GM19463 (cell line): ENCODE measurements at regions not wholly inside any gene's neighbourhood (a gene's known extent, or its start where the extent isn't known, plus 50 kb on each side); places are given as distances from the start of the nearest gene placed in this dataset.
"Not testable (repeated sequence)": the region's sequence is repeated elsewhere in the genome, so short reads cannot be mapped to it uniquely, and the experiment has no call there.

ENCODE experiments used
- ATAC-seq: cut with Tn5 transposase; IDR thresholded peaks from one replicate; pipeline ENCODE4 v1.9.1; 2021; ENCODE audit warnings: mild to moderate bottlenecking, moderate library complexity; ENCODE audit not compliant: unreplicated experiment

DNA sequence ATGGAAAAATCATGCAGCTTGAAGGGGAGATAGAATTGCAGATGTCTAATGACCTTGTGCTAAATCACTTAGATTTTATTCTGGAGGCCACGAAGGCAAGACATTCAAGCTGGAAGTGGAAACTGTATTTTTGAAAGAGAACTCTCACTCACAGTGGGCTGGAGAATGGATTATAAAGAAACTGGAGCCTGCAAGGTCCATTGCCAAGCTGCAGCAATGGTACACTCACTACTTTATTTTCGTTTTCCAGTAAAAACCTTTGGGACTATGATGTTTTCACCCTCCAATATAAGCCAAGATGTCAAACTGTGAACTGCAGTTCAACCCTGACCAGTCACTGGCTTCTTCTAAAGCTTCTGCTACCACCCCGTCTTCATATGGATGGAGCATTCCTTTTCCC, 62.0 kb downstream of the SKIDA1 start:
- no peak for ATAC-seq

DNA sequence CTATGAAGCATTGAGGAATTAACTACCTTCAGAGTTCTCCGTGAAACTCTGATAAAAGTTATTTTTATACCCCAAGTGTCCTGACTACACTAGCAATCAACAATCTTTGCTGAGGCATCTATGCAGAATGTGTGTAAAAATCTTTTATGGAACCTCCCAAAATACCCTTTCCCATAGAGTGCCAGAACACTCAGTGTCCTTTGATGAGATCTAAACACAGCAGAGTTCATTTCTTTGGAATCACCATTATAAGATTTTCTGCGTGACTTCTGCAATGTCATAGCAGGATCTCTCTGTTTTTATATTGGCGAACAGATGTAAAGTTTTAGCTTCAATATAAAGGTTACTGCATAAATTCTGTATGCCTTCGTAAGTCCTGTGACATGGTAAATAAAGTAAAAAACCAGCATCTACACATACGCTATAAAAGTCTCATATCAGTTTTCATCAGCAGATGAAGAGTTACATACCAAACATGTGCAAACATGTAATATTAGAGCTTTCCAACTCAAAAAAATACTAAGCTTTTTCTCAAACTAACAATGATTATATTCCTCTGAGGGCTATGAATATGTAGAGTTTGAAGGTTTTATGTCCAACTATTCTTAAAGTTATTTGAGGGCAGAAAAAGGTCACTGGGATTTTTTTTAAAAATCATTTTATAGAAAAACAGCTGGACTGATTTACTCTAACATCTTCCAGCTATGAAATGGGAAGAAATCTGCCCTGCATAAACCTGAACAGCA, 67.2 kb downstream of the SKIDA1 start:
- no peak for ATAC-seq

DNA sequence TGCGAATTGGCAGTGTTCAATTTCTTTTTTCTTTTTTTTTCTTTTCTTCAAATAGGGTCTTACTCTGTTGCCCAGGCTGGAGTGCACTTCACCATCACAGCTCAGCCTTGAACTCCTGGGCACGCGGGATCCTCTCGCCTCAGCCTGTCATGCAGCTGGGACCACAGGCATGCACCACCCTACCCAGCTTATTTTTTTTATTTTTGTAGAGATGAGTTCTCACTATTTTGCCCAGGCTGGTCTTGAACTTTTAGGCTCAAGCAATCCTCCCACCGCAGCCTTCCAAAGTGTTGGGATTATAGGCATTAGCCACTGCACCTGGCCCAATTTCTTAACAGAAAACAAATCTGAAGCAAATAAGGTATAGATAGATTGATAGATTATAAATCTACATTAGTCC, 69.3 kb downstream of the SKIDA1 start:
- ATAC-seq, result no peak

DNA sequence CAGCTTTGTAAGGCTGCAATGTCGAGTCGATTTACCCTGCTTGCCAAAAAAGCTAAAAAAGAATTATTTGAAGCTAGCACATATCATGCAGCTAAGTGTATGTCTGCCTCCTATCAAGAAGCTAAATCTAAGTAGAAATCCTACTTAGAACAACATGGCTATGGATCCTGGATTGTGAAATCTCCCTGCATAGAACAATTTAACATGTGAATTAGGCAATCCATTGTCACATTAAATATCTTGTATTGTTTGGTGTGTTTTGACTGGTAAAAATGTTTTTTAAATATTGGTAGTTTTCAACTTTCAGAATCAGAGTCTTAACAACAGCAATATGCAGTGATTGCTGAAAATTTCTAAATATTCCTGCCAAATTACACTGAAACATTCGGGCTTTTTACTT, 73.3 kb downstream of the SKIDA1 start:
- ATAC-seq, result no peak

DNA sequence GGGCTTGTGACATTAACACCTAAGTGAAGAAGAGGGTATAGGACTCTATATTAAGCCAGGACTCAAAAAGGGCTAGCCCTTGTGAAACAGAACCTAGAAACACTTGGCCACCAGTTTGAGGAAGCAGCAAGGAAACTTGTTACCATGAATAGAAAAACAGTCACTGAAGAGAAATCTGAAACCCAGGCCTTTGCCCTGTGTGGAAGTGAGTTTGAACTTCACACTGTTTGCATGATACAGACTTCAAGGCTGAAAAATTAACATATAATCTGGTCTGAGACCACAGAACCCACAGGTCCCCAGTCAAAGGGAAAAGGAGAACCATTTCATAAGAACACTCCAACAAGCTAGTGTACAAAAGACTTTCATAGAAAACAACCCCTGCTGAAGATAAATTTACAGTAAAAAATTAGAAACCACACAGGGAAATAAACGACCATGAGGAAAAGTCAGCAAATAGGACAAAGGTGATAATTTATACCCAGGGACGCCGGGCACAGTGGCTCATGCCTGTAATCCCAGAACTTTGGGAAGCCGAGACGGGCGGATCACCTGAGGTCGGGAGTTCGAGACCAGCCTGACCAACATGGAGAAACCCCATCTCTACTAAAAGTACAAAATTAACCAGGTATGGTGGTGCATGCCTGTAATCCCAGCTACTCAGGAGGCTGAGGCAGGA, 76.1 kb downstream of the SKIDA1 start:
- ATAC-seq, result peak; percentile 68

DNA sequence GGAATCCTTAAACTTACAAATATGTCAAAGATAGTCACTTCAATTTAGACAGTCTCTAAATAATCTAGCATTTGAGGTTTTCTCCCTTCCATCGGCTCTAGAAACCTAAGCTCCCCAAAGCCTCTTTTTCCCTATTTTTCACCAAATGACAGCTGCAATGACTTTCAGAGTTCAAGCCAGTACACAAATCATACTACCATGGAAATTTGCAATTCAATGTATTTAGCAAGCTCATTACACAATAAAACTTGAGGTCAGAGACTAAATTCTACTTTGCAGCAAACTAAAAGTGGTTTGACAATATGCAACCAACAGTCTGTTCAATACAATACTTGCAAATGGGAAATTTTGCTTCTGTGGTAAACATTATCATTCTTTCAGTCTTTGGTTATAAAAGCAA, 80.3 kb downstream of the SKIDA1 start:
- ATAC-seq, result no peak

DNA sequence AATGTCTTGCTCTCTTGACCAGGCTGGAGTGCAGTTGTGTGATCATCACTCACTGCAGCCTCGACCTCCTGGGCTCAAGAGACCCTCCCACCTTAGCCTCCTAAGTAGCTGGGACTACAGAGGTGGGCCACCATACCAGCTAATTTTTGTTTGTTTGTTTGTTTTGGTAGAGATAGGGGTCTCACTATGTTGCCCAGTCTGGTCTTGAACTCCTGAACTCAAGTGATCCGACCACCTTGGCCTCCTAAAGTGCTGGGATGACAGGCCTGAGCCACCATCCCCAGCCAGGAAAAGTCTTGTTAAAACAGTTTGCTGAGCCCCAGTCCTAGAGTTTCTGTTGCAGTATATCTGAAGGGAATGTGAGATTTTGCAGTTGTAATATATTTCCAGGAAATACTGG, 83.9 kb downstream of the SKIDA1 start:
- no peak for ATAC-seq

DNA sequence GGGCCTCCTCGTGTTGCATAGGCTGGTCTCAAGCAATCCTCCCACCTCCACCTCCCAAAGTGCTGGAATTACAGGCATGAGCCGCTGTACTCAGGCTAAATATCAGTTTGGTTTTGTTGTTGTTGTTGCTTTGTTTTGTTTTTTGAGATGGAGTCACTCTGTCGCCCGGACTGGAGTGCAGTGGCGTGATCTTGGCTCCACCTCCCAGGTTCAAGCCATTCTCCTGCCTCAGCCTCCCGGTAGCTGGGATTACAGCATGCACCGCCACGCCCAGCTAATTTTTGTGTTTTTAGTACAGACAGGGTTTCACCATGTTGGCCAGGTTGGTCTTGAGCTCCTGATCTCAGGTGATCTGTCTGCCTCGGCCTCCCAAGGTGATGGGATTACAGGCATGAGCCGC, 86.6 kb downstream of the SKIDA1 start:
- not testable (repeated sequence) for ATAC-seq

DNA sequence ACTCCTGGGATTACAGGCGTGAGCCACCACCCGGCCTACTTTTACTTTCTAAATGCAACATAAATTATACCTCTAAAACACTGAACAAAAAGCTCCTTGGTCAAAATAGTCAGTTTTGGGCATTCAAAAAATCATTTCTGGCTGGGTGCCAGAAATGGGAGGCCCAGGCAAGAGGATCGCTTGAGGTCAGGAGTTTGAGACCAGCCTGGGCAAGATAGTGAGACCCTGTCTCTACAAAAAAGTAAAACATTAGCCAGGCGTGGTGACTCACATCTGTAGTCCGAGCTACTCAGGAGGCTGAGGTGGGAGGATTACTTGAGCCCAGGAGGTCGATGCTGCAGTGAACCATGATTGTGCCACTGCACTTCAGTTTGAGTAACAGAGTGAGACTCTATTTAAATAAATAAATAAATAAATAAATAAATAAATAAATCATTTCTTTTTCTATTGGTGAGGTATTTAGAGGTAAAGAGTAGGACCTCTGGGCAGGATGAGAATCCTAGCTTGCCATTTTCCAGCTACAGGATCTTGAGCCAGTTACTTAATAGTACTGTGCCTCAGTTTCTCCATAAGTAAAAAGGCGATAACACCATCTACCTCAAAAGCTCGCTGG, 87.6 kb downstream of the SKIDA1 start:
- ATAC-seq, result no peak

DNA sequence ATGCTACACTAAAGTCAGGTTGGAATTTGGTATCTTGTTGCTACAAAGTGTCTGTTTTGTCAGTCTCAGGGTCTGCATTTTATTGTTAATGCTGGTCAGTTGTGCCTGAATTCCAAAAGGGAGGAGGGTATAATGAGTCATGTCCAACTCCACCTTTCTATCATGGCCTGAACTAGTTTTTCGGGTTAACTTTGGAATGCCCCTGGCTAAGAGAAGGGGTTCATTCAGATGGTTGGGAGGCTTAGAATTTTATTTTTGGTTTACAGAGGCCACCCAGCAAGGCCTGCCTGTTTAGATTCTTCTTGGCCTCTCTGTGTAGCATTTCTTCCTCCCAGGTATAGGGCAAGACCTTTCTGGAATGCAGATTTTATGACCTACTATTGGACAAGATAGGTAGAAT, 93.2 kb downstream of the SKIDA1 start:
- no peak for ATAC-seq

DNA sequence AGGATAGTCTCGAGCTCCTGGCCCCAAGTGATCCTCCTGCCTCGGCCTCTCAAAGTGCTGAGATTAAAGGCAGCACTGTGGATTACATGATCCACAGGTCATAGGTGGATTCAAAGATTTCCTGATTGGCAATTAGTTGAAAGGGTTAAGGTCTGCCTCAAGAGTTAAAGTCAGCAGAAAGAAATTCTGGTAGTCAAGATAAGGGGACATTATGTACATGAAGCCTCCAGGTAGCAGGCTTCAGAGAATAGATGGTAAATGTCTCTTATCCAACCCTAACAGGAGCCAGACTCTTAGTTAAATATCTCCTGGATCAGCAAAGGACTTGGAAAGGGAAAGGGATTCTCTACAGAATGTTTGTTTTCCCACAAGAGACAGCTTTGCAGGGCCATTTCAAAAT, 93.7 kb downstream of the SKIDA1 start:
- no peak for ATAC-seq

DNA sequence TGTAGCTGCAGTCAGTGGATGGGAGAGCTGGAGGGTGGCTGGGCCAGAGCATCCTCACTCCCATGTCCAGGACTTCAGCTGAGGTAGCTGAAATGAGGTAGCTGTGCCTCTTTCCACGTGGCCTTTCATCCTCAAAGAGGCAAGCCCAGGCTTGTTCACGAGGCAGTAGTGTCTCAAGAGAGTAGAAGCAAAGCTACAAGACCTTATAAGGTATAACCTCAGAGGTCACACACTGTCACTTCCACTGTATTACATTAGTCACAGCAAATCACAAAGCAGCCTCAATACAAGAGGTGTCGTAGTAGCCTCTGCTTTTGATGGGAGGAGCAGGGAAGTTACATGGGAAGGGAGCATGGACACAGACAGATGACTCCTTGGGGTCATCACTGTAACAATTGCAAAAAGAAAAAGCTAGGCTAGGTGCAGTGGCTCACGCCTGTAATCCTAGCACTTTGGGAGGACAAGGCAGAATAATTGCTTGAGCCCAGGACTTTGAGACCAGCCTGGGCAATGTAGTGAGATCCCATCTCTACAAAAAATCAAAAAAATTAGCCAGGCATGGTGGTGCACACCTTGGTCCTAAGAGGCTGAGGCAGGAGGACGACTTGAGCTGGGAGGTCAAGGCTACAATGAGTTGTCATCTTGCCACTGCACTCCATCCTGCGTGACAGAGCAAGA, 97.5 kb downstream of the SKIDA1 start:
- peak; percentile 76 for ATAC-seq

DNA sequence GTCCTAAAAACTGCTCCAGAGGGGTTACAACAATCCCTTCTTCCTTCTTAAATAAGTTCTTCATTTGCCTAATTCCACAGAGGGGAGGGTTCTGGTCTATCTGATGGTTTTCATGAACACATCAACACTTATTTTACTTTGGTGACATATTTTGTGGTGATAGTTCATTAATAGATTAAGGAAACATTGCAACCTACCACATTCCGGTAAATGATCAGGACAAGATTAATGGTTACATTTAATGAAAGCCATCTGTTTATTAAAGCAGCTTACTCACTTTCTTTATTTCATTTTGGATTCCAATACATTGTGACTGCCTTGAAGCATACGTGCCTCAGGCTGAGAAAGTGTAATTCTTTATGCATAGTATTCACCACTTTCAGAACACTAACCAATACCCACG, 101.0 kb downstream of the SKIDA1 start:
- no peak for ATAC-seq

DNA sequence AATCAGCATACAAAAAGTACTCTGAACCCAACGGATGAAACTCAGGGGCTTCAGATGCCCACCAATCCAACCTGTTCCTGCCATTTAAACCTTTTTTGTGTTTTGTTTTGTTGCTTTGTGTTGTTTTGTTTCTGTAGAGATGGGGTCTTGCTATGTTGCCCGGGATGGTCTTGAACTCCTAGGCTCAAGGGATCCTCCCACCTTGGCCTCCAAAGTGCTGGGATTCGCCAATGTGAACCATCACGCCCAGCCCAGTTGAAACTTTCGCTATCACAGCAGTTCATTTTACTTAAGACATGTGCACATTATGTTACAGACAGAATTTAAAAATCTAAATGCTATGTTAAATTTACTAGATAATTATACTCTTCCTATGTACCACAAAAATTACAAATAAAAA, 101.6 kb downstream of the SKIDA1 start:
- ATAC-seq, result no peak

DNA sequence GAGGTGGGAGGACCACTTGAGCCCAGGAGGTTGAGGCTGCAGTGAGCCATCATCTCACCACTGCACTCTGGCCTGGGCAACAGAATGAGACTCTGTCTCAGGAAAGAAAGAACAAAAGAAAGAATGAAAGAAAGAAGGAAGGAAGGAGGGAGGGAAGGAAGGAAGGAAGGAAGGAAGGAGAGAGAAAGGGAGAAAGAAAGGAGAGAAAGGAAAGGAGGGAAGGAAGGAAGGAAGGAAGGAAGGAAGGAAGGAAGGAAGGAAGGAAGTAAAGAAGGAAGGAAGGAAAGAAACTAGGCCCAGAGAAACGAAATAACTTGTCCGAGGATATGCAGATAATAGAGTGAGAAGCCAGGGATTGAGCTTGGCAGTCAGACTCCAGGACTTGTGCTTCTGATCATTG, 102.1 kb downstream of the SKIDA1 start:
- ATAC-seq, result no peak

DNA sequence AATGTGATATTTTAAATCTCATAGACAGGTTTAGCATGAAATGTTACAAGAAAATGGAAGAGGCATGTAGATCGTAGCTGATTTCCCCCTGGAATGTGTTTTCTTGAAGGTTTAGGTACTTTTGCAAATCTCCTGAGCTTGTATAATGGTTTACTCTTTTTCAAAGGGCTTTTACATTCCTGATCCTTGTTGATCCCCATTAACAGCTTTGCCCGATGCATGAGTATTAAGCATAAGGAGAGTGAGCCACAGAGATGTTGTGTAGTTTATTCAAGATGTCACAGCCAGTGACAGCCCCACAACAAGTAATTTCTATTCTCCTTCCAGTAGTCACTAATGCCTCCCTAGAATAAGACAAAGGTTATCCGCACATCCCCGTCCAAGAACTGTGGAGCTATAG, 103.7 kb downstream of the SKIDA1 start:
- ATAC-seq, result no peak

DNA sequence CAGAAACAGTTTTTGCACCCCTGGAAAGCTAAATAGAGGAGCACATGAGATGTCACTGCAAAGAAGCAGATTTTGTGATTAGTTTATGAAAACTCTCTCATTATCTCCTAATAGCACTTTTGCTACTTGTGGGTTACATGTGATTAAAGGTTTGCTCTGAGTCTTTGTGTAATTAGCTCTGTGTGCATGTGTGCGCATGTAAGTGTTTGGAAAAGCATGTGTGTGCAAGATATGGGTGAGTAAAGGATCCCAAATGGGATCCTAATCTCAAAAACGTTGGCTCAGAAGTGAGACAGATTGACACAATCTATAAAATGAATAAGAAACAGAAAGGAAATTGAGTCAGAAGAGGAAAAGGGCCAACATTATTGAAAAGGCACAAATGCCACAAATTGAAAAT, 104.5 kb downstream of the SKIDA1 start:
- ATAC-seq, result no peak

DNA sequence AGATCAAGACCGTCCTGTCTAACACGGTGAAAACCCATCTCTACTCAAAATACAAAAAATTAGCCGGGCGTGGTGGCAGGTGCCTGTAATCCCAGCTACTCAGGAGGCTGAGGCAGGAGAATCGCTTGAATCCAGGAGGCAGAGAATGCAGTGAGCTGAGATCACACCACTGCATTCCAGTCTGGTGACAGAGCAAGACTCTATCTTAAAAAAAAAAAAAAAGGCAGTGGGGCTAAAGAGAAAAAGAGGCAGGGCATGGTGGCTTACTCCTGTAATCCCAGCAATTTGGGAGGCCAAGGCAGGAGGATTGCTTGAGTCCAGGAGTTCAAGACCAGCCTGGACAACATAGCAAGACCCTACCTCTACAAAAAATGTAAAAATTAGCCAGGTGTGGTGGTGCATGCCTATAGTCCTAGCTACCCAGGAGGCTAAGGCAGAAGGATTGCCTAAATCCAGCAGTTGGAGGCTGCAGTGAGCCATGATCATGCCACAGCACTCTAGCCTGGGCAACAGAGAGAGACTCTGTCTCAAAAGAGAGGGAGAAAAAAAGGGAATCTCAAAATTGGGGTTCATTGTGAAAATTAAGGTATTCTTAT, 106.4 kb downstream of the SKIDA1 start:
- ATAC-seq, result not testable (repeated sequence)

DNA sequence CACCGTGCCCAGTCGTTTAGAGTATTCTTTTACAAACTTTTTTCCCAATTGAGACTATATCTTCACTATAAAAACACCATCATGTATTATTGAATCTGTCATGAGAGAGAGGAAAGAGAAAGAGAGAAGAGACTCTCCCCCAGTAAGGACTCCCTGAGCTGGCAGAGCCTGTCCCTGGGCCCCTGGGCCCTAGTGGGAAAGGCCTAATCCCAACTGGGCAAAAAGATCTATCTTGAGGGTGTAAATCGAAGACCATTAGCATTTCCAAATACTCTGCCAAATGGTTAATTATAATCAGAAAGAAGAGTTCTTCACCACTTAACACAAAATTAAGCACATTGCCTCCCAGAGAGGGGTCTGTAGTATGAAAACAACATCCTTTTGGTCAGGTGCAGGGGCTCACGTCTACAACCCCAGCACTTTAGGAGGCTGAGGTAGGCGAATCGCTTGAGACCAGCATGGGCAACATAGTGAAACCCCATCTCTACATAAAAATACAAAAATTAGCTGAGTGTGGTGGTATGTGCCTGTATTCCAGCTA, 108.2 kb downstream of the SKIDA1 start:
- ATAC-seq, result no peak

DNA sequence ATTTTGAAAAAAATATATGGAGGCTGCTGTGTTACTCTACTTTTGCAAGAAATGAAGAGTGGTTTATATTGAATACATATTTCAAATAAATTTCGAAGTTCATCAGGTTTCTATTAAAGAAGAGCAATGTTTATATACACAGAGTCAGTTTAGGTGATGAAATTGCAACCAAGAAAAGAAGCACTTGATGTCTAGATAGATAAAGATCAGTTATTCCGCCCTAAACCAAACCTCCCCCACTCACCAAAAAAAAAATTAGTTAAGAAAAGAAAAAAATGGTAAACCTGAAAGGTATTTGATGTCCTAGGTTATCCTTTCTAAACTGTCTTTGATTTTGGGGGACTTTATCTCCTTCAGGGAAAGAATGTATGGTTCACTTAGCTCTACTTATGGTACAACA, 111.8 kb downstream of the SKIDA1 start:
- ATAC-seq, result no peak

DNA sequence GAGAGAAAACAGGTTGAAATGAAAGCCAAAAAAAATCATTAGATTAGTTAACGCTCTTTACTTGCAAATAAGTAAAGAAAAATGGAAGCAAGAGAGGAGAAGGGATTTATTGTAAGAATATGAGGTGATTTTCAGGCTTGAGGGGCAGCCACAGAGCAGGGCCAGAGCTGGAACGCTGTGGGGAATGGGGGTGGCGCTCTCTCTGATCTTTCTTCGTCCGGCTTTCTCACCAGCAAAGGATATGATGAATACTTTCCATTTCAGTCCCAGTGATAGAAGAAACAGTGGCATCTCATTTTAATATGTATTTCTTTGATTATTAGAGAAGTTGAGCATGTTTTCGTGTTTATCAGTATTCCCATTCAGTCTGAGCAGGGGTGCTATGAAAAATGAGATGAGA, 112.2 kb downstream of the SKIDA1 start:
- ATAC-seq, result no peak
